ENCODE measurements at regions not wholly inside any gene's neighbourhood (a gene's known extent, or its start where the extent isn't known, plus 50 kb on each side); places are given as distances from the start of the nearest gene placed in this dataset.
A peak's percentile ranks its signal among the peaks of the same experiment; 100 is the strongest.
"Not testable (repeated sequence)": the region's sequence is repeated elsewhere in the genome, so short reads cannot be mapped to it uniquely, and the experiment has no call there.

GRCh38 chr1:610538-610937 lies 75.9 kb downstream of the OR4F16 start:
- DNase-seq (ENCODE audit: low read depth in 2 of 2) = not testable (repeated sequence)

GRCh38 chr1:609161-609560 lies 77.3 kb downstream of the OR4F16 start:
- not testable (repeated sequence) for DNase-seq (ENCODE audit: low read depth in 2 of 2)

DNA sequence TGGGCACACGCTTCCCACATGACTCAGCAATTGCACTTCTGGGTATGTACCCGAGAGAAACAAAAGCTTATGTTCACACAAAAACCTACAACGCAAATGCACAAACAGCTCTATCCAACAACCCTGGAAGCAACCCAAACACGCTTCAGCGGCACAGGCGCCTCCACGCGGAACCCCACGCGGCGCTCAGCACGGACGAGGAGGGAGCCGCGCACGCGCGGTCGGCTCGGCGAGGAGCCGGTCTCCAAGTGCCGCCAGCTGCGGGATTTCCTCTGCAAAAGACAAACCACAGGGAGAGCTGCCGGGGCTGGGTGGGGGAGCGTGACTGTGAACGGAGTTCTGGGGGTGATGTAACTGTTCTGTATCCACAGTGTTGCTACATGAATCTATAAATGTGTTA lies 81.2 kb downstream of the OR4F16 start:
- DNase-seq (ENCODE audit: low read depth in 2 of 2) = peak in 1 of 2 donors; percentile 14

DNA sequence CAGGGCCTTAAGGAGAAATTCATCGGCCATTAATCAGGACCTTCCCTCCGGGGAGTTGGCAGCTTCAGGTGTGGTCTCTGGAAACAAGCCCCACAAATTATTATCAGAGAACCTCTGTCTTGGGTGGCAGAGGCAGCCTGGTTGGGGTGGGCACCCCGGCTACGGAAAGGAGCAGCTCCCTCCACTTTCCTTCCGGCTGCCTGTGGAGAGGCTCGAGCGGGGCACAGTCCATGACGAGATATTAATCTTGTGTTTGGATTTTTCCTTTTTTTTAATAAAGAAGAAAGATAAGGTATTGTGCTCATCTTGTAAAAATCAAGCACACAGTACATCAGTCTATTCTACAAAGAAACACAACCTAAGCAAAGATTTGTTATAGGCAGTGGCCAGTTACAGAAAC lies 98.2 kb downstream of the OR4F16 start:
- DNase-seq (ENCODE audit: low read depth in 2 of 2) = not testable (repeated sequence)

GRCh38 chr1:585992-586391 lies 100.5 kb downstream of the OR4F16 start:
- peak; percentile 48 to 57 for DNase-seq (ENCODE audit: low read depth in 2 of 2)
